CD4-positive, alpha-beta memory T cell (primary cell): ENCODE measurements at regions not wholly inside any gene's neighbourhood (a gene's known extent, or its start where the extent isn't known, plus 50 kb on each side); places are given as distances from the start of the nearest gene placed in this dataset.

Experiments
- CTCF ChIA-PET: fragments of 350-600 bp; sonication (Branson Sonifier 250); formaldehyde crosslinking; loops from one replicate; lab custom pipeline; 2021; ENCODE audit warnings: inconsistent platforms; ENCODE audit not compliant: partially characterized antibody; lab: Charles Lee
- POLR2A ChIA-PET: fragments of 350-600 bp; sonication (Branson Sonifier 250); formaldehyde crosslinking; loops from one replicate; lab custom pipeline; 2021; ENCODE audit not compliant: partially characterized antibody; lab: Charles Lee
- DNase-seq, 5 donors: peaks; one replicate each; pipeline versions ENCODE4 v3.0.0 to v3.0.0-alpha.2; 2020 to 2022; ENCODE audit warnings: mixed read lengths in 1 of 5
- H3K27ac ChIP-seq: one replicate; pipeline ENCODE4 v1.7.0; 2013; ENCODE audit warnings: low read depth, low read length
- H3K27me3 ChIP-seq: 2 replicates; pipeline ENCODE4 v1.7.0; 2013; ENCODE audit warnings: mild to moderate bottlenecking, low read length, moderate library complexity; ENCODE audit not compliant: insufficient read depth
- H3K36me3 ChIP-seq: 2 replicates; pipeline ENCODE4 v1.7.0; 2013; ENCODE audit warnings: mild to moderate bottlenecking, low read length, moderate library complexity; ENCODE audit not compliant: insufficient read depth
- H3K4me1 ChIP-seq: 2 replicates; pipeline ENCODE4 v1.7.0; 2013; ENCODE audit warnings: mild to moderate bottlenecking, low read length, moderate library complexity; ENCODE audit not compliant: insufficient read depth
- H3K4me3 ChIP-seq, 2 donors: one replicate each; pipeline ENCODE4 v1.7.0; 2013; ENCODE audit warnings: low read length in 2 of 2, mild to moderate bottlenecking in 1 of 2
- H3K9me3 ChIP-seq, 2 donors: one replicate each; pipeline ENCODE4 v1.7.0; 2013; ENCODE audit warnings: low read length in 2 of 2, control low read depth in 1 of 2; ENCODE audit not compliant: control insufficient read depth in 1 of 2
- H3K27ac Mint-ChIP-seq, 7 donors: one replicate each; pipeline ENCODE4 v1.8.0; 2020 to 2021; ENCODE audit warnings: mixed read lengths in 7 of 7, mild to moderate bottlenecking in 6 of 7, inconsistent platforms in 3 of 7, moderate library complexity in 3 of 7
- H3K27me3 Mint-ChIP-seq, 2 donors: one replicate each; pipeline ENCODE4 v1.8.0; 2020 to 2021; ENCODE audit warnings: mixed read lengths in 2 of 2
- H3K36me3 Mint-ChIP-seq, 2 donors: one replicate each; pipeline ENCODE4 v1.8.0; 2020 to 2021; ENCODE audit warnings: mixed read lengths in 2 of 2, inconsistent platforms in 1 of 2, mild to moderate bottlenecking in 1 of 2
- H3K4me1 Mint-ChIP-seq, 4 donors: one replicate each; pipeline ENCODE4 v1.8.0; 2020 to 2021; ENCODE audit warnings: mixed read lengths in 4 of 4, mild to moderate bottlenecking in 1 of 4
- H3K4me3 Mint-ChIP-seq, 8 donors: one replicate each; pipeline ENCODE4 v1.8.0; 2020 to 2021; ENCODE audit warnings: mixed read lengths in 8 of 8, mild to moderate bottlenecking in 7 of 8, moderate library complexity in 6 of 8, inconsistent platforms in 3 of 8
- H3K9me3 Mint-ChIP-seq, 8 donors: one replicate each; pipeline ENCODE4 v1.8.0; 2020 to 2021; ENCODE audit warnings: mixed read lengths in 8 of 8, mild to moderate bottlenecking in 5 of 8, inconsistent platforms in 3 of 8, moderate library complexity in 1 of 8
- intact Hi-C: fragments of 100-400 bp; cut with micrococcal nuclease; formaldehyde crosslinking; loops from one replicate; pipeline ENCODE4 v1.15.1; 2023

DNA sequence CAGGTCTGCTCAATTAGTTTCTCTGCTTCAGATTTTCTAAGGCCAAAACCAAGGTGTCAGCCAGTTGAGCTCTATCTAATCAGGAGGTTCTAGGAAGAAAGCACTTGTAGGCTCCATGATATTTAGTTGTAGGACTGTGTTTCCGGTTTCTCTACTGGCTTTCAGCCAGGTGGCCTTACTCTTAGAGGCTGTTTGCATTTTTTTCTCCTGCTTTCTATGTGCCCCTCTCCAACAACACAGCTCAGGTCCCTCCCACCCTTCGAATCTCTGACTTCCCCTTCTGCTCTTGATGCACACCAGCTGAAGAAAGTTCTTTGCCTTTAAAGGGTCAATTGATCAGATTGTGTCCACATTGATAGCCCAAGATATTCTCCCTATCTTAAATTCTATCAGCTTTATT is 245.2 kb downstream of the RAB28 start:
- Mint-ChIP-seq H3K4me3 (no peak overlapping the region), H3K27ac (no peak overlapping the region), H3K27me3 (no peaks in the 10 kb centered on the region), H3K36me3 (no peaks in the 10 kb centered on the region), H3K9me3 (peaks cover 0 to 6% (median 3%) of the 10 kb centered on the region in 8 donors), H3K4me1 (peaks cover 0 to 2% (median 0%) of the 10 kb centered on the region in 4 donors)
- Histone ChIP-seq H3K27ac (no peak overlapping the region), H3K4me3 (no peak overlapping the region), H3K4me1 (no peaks in the 10 kb centered on the region), H3K27me3 (no peaks in the 10 kb centered on the region), H3K9me3 (no peaks in the 10 kb centered on the region), H3K36me3 (no peaks in the 10 kb centered on the region)
- intact Hi-C loops, result no loop called here
- DNase-seq, result no peak
- POLR2A ChIA-PET, result no interaction called here
- CTCF ChIA-PET, result no interaction called here

DNA sequence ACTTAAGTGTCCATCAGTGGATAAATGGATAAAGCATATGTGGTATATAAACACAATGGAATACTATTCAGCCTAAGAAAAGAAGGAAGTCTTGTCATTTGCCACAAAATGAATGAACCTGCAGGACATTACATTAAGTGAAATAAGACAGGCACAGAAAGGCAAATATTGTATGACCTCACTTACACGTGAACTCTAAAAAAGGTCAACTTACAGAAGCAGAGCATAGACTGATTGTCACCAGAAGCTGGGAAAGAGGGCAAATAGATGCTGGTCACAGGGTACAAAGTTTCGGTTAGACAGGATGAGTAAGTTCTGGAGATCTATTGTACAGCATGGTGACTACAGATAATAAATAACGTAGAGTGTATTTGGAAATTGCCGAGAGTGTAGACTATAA is 247.7 kb downstream of the RAB28 start:
- H3K27me3 ChIP-seq, result no peaks in the 10 kb centered on the region
- POLR2A ChIA-PET, result no interaction called here
- intact Hi-C loops, result no loop called here
- no peak for DNase-seq
- CTCF ChIA-PET, result no interaction called here
- Mint-ChIP-seq H3K27me3 (no peaks in the 10 kb centered on the region), H3K9me3 (peaks cover 2 to 18% (median 10%) of the 10 kb centered on the region in 8 donors), H3K27ac (no peak overlapping the region), H3K4me1 (peaks cover 0 to 2% (median 0%) of the 10 kb centered on the region in 4 donors), H3K4me3 (no peak overlapping the region), H3K36me3 (no peaks in the 10 kb centered on the region)
- no peaks in the 10 kb centered on the region for H3K9me3 ChIP-seq
- no peaks in the 10 kb centered on the region for H3K36me3 ChIP-seq
- no peak overlapping the region for H3K27ac ChIP-seq
- no peaks in the 10 kb centered on the region for H3K4me1 ChIP-seq
- no peak overlapping the region for H3K4me3 ChIP-seq

DNA sequence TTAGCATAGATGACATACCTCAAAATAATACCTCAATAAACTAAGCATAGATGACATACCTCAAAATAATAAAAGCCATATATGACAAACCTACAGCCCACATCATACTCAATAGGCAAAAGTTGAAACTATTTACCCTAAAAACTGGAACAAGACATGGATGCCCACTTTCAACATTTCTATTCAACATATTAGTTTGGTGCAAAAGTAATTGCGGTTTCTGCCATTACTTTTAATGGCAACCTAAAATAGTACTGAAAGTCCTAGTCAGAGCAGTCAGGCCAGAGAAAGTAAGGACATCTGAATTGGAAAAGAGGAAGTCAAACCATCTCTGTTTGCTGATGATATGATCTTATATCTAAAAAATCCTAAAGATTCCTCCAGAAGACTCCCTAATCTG is 250.4 kb downstream of the RAB28 start:
- ChIA-PET CTCF (no interaction called here), POLR2A (no interaction called here)
- no peaks in the 10 kb centered on the region for H3K36me3 ChIP-seq
- H3K27ac ChIP-seq, result no peak overlapping the region
- H3K27ac Mint-ChIP-seq, result no peak overlapping the region
- no peaks in the 10 kb centered on the region for H3K27me3 Mint-ChIP-seq
- no peaks in the 10 kb centered on the region for H3K9me3 ChIP-seq
- H3K9me3 Mint-ChIP-seq, result peaks cover 9 to 43% (median 27%) of the 10 kb centered on the region in 8 donors
- H3K4me3 Mint-ChIP-seq, result no peak overlapping the region
- DNase-seq, result no peak
- no peaks in the 10 kb centered on the region for H3K4me1 ChIP-seq
- H3K27me3 ChIP-seq, result no peaks in the 10 kb centered on the region
- peaks cover 0 to 2% (median 0%) of the 10 kb centered on the region in 4 donors for H3K4me1 Mint-ChIP-seq
- intact Hi-C loops, result no loop called here
- peaks cover under 1 to 6% of the 10 kb centered on the region in 2 donors for H3K36me3 Mint-ChIP-seq
- no peak overlapping the region for H3K4me3 ChIP-seq

DNA sequence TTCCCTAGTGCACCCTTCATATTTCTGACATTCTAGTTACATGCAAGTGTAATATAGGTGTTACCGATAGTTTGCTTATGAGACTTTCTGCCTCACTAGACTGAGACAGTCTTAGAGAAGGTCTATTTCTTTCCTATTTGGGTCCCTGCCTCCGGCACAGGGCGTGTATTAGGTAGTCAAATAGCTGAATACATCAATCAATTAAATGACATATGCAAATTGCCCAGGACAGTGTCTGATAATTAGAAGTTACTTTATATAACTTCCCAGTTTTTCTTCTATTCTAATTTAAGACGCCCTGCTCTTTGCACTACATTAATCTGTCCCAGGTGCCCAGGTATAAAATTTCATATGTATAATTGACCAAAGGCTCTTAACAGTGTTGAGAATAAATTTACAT is 264.2 kb downstream of the RAB28 start:
- Histone ChIP-seq H3K4me1 (no peaks in the 10 kb centered on the region), H3K27ac (no peak overlapping the region), H3K36me3 (no peaks in the 10 kb centered on the region), H3K9me3 (no peaks in the 10 kb centered on the region), H3K4me3 (no peak overlapping the region), H3K27me3 (no peaks in the 10 kb centered on the region)
- intact Hi-C loops, result no loop called here
- no peaks in the 10 kb centered on the region for H3K4me1 Mint-ChIP-seq
- POLR2A ChIA-PET, result no interaction called here
- no peaks in the 10 kb centered on the region for H3K27me3 Mint-ChIP-seq
- peaks cover 0 to 14% (median 7%) of the 10 kb centered on the region in 8 donors for H3K9me3 Mint-ChIP-seq
- H3K4me3 Mint-ChIP-seq, result no peak overlapping the region
- no peak overlapping the region for H3K27ac Mint-ChIP-seq
- CTCF ChIA-PET, result no interaction called here
- DNase-seq, result no peak
- peaks cover 2 to 7% of the 10 kb centered on the region in 2 donors for H3K36me3 Mint-ChIP-seq

DNA sequence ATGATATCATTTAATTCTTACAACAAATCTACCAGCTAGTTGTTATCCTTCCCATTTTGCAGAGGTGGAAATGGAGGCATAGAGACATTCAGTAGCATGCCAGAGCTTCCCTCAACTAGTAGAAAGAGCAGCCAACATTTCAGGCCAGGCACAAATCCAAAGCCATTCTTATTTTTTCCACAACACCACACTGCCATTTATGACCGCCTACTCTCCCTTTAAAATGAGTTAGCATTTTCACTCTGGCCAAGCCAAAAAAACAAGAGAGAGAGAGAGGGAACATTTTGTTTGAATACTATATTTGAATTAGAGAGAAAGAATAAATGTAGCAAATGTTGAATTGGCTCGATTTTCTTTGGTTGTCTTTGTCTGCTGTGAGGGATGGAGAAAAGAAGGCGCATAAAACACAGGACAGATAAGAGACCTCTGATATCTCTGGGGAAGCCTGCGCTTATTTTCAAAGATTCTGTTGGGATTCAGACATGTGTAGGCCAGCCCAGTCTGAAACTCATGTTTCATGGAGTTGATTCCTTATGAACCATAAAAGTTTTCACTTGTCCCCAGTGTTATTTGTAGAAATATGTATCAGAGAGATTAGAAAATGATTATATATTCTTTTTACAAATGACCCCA is 265.7 kb downstream of the RAB28 start:
- Mint-ChIP-seq H3K4me1 (no peaks in the 10 kb centered on the region), H3K36me3 (peaks cover 2 to 10% of the 10 kb centered on the region in 2 donors), H3K9me3 (peaks cover 0 to 18% (median 8%) of the 10 kb centered on the region in 8 donors), H3K27ac (no peak overlapping the region), H3K27me3 (no peaks in the 10 kb centered on the region), H3K4me3 (no peak overlapping the region)
- no peaks in the 10 kb centered on the region for H3K4me1 ChIP-seq
- CTCF ChIA-PET, result no interaction called here
- H3K9me3 ChIP-seq, result no peaks in the 10 kb centered on the region
- no peak for DNase-seq
- intact Hi-C loops, result no loop called here
- POLR2A ChIA-PET, result no interaction called here
- H3K27ac ChIP-seq, result no peak overlapping the region
- no peak overlapping the region for H3K4me3 ChIP-seq
- no peaks in the 10 kb centered on the region for H3K36me3 ChIP-seq
- H3K27me3 ChIP-seq, result no peaks in the 10 kb centered on the region

DNA sequence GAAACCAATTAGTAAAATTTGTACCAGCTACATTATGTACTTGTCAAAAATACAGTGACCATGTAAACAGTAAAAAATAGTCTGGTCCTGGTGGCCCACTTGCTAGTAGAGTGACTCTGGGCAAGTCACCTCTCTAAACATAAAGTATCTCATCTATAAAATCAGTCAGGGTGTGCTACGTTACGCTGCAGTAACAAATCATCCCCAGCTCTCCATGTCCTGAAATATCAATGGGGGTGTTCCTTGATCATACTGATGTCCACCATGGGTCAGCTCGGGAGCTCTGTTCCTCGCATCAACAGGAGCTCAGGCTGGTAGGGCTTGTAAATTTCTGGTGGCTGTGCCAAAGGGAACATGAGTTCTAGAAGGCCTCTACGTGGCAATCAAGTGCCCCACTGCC is 268.6 kb downstream of the RAB28 start:
- intact Hi-C loops, result no loop called here
- H3K4me3 ChIP-seq, result no peak overlapping the region
- Mint-ChIP-seq H3K4me1 (no peaks in the 10 kb centered on the region), H3K27me3 (no peaks in the 10 kb centered on the region), H3K9me3 (peaks cover 0 to 14% (median 8%) of the 10 kb centered on the region in 8 donors), H3K36me3 (peaks cover 2 to 10% of the 10 kb centered on the region in 2 donors), H3K27ac (no peak overlapping the region), H3K4me3 (no peak overlapping the region)
- no peak overlapping the region for H3K27ac ChIP-seq
- ChIA-PET POLR2A (no interaction called here), CTCF (no interaction called here)
- no peaks in the 10 kb centered on the region for H3K27me3 ChIP-seq
- no peaks in the 10 kb centered on the region for H3K4me1 ChIP-seq
- no peak for DNase-seq
- no peaks in the 10 kb centered on the region for H3K9me3 ChIP-seq
- no peaks in the 10 kb centered on the region for H3K36me3 ChIP-seq

DNA sequence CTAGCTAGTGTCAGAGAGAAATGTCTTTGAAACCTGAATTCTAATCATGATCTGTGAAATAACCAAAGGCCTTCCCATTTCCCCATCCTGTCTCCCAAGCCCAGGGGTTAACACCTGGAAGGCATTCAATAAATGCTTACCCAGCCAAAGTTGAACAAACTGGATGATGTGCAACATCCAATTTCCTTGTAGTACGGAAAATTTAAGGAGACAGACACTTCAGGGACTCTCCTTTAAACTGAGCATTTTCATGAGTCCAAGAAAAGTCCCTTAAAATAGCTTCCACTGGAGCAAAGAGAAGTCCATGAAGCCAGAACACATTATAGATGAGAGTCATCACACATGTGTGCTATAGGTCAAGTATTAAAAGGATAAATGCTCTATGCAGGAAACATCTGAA is 271.2 kb downstream of the RAB28 start:
- Histone ChIP-seq H3K27ac (no peak overlapping the region), H3K4me1 (no peaks in the 10 kb centered on the region), H3K36me3 (no peaks in the 10 kb centered on the region), H3K4me3 (no peak overlapping the region), H3K27me3 (no peaks in the 10 kb centered on the region), H3K9me3 (no peaks in the 10 kb centered on the region)
- intact Hi-C loops, result no loop called here
- no peak for DNase-seq
- CTCF ChIA-PET, result no interaction called here
- POLR2A ChIA-PET, result no interaction called here
- H3K4me1 Mint-ChIP-seq, result no peaks in the 10 kb centered on the region
- no peak overlapping the region for H3K27ac Mint-ChIP-seq
- H3K4me3 Mint-ChIP-seq, result no peak overlapping the region
- H3K27me3 Mint-ChIP-seq, result no peaks in the 10 kb centered on the region
- H3K9me3 Mint-ChIP-seq, result peaks cover 0 to 14% (median 8%) of the 10 kb centered on the region in 8 donors
- peaks cover 2 to 10% of the 10 kb centered on the region in 2 donors for H3K36me3 Mint-ChIP-seq
